ENCODE measurements at regions not wholly inside any gene's neighbourhood (a gene's known extent, or its start where the extent isn't known, plus 50 kb on each side); places are given as distances from the start of the nearest gene placed in this dataset.

GRCh38 chr12:126534495-126534894, 1469.3 kb downstream of the AACS start (continued):
- no peak for TF ChIP-seq KDM5A (IDR thresholded peaks at IDR 0.05; ENCODE audit: low read length)
- TF ChIP-seq HDAC6 (IDR thresholded peaks at IDR 0.05; ENCODE audit: low read depth, low read length), result no peak
